ENCODE measurements at regions not wholly inside any gene's neighbourhood (a gene's known extent, or its start where the extent isn't known, plus 50 kb on each side); places are given as distances from the start of the nearest gene placed in this dataset.
"Not testable (repeated sequence)": the region's sequence is repeated elsewhere in the genome, so short reads cannot be mapped to it uniquely, and the experiment has no call there.

GRCh38 chr3:104137116-104137515, 1229.6 kb upstream of the ALCAM start:
- DNase-seq = no peak

DNA sequence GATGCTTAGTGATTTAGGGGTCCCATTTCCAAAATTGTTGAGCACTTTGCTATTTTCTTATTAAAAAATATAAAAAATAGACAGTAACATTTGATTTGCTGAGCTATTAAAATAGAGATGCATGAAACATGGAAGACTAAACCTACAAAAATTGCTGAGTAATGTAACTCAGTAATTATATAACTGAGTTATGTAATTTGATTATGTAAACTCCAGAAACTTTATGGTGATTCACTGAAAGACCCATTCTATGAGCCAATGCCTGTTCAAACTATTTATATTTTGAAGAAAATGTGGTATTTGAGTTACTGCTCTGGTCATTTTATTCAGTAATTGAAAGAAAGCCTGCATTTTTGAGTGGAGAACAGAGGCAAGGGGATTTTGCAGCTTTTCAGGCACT, 1221.5 kb upstream of the ALCAM start:
- DNase-seq = no peak

DNA sequence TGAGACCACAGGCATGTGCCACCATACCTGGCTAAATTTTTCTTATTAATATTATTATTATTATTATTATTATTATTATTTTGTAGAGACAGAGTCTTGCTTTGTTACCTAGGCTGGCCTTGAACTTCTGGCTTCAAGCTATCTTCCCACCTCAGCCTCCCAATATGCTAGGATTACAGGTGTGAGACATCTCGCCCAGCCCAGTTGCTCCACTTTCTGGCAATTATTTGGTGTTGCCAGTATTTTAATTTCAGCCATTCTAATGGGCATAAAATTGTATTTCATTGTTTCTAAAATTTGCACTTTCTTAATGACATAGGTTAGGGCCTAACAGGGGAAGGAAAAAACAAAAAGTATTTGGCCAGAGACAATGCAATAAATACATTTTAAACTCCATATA, 1217.6 kb upstream of the ALCAM start:
- DNase-seq = no peak

GRCh38 chr3:104150724-104151123, 1216.0 kb upstream of the ALCAM start:
- no peak for DNase-seq

DNA sequence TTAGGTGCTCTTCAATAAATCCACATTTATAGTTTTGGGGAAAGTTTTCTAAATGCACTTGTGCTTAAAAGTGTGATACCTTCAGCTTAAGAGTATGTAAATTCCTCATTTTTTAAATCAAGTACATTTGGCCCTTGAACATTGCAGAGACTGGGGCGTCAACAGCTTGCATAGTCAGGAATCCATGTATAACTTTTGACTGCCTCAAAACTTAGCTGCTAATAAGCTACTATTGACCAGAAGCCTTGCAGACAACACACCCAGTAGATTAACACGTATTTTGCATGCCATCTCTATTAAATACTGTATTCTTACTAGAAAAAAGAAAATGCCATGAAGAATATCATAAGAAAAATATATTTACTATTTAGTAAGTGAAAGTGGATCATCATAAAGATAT, 1211.8 kb upstream of the ALCAM start:
- no peak for DNase-seq

- no peak for DNase-seq
Measured at GRCh38 chr3:104165866-104166265, 1200.8 kb upstream of the ALCAM start.

- DNase-seq = no peak
Measured at GRCh38 chr3:104168386-104168785, 1198.3 kb upstream of the ALCAM start.

- no peak for DNase-seq
Measured at GRCh38 chr3:104175696-104176095, 1191.0 kb upstream of the ALCAM start.

DNA sequence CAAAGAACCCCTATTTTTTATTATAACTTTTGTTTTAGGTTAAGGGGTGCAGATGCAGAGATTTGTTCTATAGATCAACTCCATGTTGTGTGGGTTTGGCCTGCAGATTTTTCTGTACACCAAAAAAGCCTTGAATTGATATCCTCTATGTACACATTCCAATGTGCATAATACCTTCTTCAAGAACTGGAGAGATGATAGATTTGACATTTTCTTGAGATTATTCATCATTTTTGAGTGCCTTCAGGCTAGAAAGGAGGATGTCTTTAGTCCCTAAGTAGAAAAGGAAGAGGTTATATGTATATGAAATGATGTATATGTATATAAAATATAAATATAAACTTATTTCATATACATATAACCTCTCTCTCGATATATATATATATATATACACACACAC, 1190.0 kb upstream of the ALCAM start:
- DNase-seq = no peak

- no peak for DNase-seq
Measured at GRCh38 chr3:104178680-104179079, 1188.0 kb upstream of the ALCAM start.

DNA sequence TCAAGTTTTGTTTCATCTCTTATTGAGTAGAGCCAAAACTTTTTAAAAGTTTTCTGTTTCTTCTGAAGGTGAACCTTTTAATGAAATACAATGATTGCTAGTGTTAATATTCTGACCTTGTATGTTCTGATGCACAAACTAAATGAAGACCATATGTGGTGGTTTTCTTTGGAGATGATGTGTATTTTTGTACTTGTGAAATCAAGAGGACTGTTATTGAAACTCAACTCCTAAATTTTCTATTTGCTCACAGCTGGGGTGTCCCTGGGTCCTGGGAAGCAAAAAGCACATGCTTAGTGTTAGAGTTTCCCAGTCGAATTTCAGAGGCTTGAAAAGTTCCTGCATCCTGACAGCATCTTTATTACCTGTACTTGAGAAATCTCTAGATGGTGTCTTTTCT, 1185.8 kb upstream of the ALCAM start:
- no peak for DNase-seq

- DNase-seq = no peak
Measured at GRCh38 chr3:104190681-104191080, 1176.0 kb upstream of the ALCAM start.

GRCh38 chr3:104198131-104198530, 1168.6 kb upstream of the ALCAM start:
- no peak for DNase-seq

DNA sequence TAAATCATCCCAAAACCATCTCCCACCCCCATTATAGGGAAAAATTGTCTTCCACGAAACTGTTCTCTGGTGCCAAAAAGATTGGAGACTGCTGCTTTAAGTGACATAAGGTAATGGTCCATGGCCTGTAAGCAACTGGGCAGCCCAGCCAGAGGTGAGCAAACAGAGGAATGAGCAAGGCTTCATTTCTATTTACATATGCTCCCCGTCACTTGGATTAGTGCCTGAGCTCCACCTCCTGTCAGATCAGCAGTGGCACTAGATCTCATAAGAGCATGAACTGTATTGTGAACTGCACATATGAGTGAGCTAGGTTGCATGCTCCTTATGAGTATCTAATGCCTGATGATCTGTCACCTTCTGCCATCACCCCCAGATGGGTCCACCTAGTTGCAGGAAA, 1159.8 kb upstream of the ALCAM start:
- no peak for DNase-seq

- no peak for DNase-seq
Measured at GRCh38 chr3:104214277-104214676, 1152.4 kb upstream of the ALCAM start.

- no peak for DNase-seq
Measured at GRCh38 chr3:104214937-104215336, 1151.8 kb upstream of the ALCAM start.

GRCh38 chr3:104219046-104219445, 1147.7 kb upstream of the ALCAM start:
- not testable (repeated sequence) for DNase-seq

GRCh38 chr3:104234442-104235194, 1132.1 kb upstream of the ALCAM start:
- no peak for DNase-seq

DNA sequence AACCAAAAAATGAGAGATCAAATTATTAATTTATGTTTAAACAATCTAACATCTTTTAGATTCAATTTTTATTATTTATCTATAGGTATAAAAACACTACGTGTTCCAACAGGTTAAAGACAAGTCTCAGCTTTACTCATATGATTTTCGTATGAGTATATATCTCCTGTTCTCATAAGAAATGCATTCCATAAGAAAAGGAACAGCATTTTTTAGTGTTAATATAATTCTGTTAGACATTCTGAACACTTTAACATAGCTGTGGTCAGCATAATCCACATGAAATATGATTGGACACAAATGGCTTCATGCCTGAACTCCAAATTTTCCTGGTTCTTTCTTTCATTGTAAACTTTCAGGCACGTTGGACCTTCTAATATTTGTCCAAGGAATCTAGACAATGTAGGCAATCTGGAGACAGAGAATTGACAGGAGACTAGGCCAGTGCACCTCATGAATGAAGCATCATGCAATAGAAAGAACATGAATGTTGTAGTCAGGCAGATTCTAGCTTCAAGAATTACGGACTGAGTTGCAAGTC, 1122.0 kb upstream of the ALCAM start:
- no peak for DNase-seq

- peak; percentile 48 for DNase-seq
Measured at GRCh38 chr3:104245261-104245660, 1121.4 kb upstream of the ALCAM start.

GRCh38 chr3:104245981-104246380, 1120.7 kb upstream of the ALCAM start:
- no peak for DNase-seq

DNA sequence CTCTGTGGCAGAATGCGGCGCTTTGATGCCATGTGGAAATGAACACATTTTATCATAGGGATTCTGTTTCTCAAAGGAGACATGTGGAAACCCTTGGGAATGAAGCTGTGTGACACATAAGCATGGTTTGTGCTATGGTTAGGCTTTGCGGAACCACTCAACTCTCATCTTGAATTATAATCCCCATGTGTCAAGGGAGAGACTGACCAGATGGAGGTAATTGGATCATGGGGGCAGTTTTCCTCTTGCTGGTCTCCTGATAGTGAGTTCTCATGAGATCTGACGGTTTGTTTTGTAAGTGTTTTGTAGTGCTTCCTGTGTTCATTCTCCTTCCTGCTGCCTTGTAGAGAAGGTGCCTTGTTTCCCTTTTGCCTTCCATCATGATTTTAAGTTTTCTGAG, 1109.2 kb upstream of the ALCAM start:
- no peak for DNase-seq

- DNase-seq = no peak
Measured at GRCh38 chr3:104263477-104263876, 1103.2 kb upstream of the ALCAM start.

GRCh38 chr3:104266219-104266618, 1100.5 kb upstream of the ALCAM start:
- DNase-seq = not testable (repeated sequence)

- no peak for DNase-seq
Measured at GRCh38 chr3:104269771-104270170, 1096.9 kb upstream of the ALCAM start.

Data from skin of body (tissue), 1 donor.